ENCODE measurements at regions not wholly inside any gene's neighbourhood (a gene's known extent, or its start where the extent isn't known, plus 50 kb on each side); places are given as distances from the start of the nearest gene placed in this dataset.

DNA sequence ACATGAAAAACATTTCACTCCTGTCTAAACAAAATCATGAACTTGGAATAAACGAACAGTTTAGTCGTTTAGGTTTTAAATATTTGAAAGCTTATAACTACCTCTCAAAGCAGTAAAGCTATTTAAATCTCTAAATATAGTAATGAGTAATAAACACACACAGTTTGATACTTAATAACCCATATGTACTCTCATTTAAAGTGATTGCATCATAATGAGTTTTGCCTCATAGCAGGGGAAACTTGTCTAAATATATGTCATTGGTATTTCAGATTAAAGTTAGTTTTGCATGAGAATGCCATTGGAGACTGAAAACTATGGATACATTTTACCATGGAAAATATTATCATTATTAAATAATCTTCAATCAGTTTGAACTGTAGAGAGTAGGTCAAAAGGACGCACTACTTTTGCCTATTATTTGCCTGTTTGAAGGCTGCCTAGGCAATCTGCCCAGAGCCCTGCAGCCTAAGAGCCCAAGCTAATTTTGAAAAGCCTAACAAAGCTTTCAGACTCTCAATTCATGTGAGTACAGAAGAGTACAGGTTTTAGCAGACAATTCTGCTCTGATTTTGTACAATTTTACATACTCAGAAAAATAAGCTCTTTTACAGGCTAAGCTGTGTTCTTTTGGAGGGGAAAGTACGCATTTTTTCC lies 632.8 kb downstream of the HACE1 start:
- Histone ChIP-seq H3K36me3 (ENCODE audit: control insufficient read depth in 2 of 2, extremely low read depth in 1 of 2, insufficient read depth in 2 of 2, low read length in 2 of 2) (no peaks in the 10 kb centered on the region), H3K4me2 (ENCODE audit: insufficient read depth, low read length) (no peak overlapping the region), H4K20me1 (replicated peaks; ENCODE audit: control insufficient read depth, extremely low read depth, insufficient read depth, low read length) (no peaks in the 10 kb centered on the region), H3K79me2 (ENCODE audit: control insufficient read depth, insufficient read depth, low read length) (no peaks in the 10 kb centered on the region), H3K4me3 (replicated peaks in 1 of 3; ENCODE audit: insufficient read depth in 1 of 3, low read depth in 1 of 3, low read length in 3 of 3) (no peak overlapping the region), H3K4me1 (ENCODE audit: control insufficient read depth, extremely low read depth, insufficient read depth, low read length) (no peaks in the 10 kb centered on the region), H2AFZ (ENCODE audit: low read depth, low read length) (no peak overlapping the region), H3K9ac (replicated peaks; ENCODE audit: extremely low read depth, insufficient read depth, low read length) (no peak overlapping the region), H3K9me3 (replicated peaks; ENCODE audit: control insufficient read depth, insufficient read depth, low read length) (no peaks in the 10 kb centered on the region), H3K27ac (ENCODE audit: insufficient read depth, low read depth, low read length) (no peak overlapping the region), H3K9me1 (replicated peaks; ENCODE audit: control insufficient read depth, extremely low read depth, insufficient read depth, low read length) (no peaks in the 10 kb centered on the region), H3K27me3 (ENCODE audit: control insufficient read depth in 2 of 2, insufficient read depth in 2 of 2, low read length in 2 of 2) (no peaks in the 10 kb centered on the region)
- no TSS peak for BruUV-seq (replicated peaks)
- intact Hi-C loops (cut with micrococcal nuclease) (no loop called here), dilution Hi-C loops (cut with MboI; ENCODE audit: extremely low pct_ligation_motif_present, low sequenced_read_pairs) (no loop called here)
- TF ChIP-seq GATA2 (IDR thresholded peaks at IDR 0.05; ENCODE audit: insufficient read depth, insufficient read length, low read depth, low read length), result no peak
- no peak for TF ChIP-seq FOS (IDR thresholded peaks at IDR 0.05; ENCODE audit: borderline replicate concordance, insufficient read depth, low read length)
- TF ChIP-seq EZH2 (IDR thresholded peaks at IDR 0.05; ENCODE audit: borderline replicate concordance, low read depth, low read length, severe bottlenecking), result no peak
- TF ChIP-seq JUN (IDR thresholded peaks at IDR 0.05; ENCODE audit: borderline replicate concordance, insufficient read depth, insufficient read length, low read depth), result no peak
- TF ChIP-seq POLR2A (IDR thresholded peaks at IDR 0.05; ENCODE audit: low read depth, low read length), result no peak
- TF ChIP-seq, protein P1, sequence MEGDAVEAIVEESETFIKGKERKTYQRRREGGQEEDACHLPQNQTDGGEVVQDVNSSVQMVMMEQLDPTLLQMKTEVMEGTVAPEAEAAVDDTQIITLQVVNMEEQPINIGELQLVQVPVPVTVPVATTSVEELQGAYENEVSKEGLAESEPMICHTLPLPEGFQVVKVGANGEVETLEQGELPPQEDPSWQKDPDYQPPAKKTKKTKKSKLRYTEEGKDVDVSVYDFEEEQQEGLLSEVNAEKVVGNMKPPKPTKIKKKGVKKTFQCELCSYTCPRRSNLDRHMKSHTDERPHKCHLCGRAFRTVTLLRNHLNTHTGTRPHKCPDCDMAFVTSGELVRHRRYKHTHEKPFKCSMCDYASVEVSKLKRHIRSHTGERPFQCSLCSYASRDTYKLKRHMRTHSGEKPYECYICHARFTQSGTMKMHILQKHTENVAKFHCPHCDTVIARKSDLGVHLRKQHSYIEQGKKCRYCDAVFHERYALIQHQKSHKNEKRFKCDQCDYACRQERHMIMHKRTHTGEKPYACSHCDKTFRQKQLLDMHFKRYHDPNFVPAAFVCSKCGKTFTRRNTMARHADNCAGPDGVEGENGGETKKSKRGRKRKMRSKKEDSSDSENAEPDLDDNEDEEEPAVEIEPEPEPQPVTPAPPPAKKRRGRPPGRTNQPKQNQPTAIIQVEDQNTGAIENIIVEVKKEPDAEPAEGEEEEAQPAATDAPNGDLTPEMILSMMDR (IDR thresholded peaks at IDR 0.05; ENCODE audit: extremely low read depth in 1 of 2, insufficient read depth in 1 of 2, low read depth in 1 of 2, low read length in 2 of 2), result no peak
- TF ChIP-seq, protein P2, sequence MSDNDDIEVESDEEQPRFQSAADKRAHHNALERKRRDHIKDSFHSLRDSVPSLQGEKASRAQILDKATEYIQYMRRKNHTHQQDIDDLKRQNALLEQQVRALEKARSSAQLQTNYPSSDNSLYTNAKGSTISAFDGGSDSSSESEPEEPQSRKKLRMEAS (IDR thresholded peaks at IDR 0.05; ENCODE audit: insufficient read depth, insufficient read length), result no peak
- no peak for TF ChIP-seq POLR2AphosphoS5 (IDR thresholded peaks at IDR 0.05; ENCODE audit: insufficient read depth, low read depth, low read length)
- TF ChIP-seq MYC (IDR thresholded peaks at IDR 0.05; ENCODE audit: low read depth, low read length), result no peak
- POLR2A ChIA-PET, result no interaction called here
- FAIRE-seq (no peak), DNase-seq (ENCODE audit: low read depth, low spot score) (no peak)
- CTCF ChIA-PET, result interaction anchor here (1.1 kb wide), 1 partner anchor 18 kb away, joined by 3 read pairs; no protein-coding TSS in a partner anchor

All from endothelial cell of umbilical vein (primary cell).